Caco-2 (cell line): ENCODE measurements at regions not wholly inside any gene's neighbourhood (a gene's known extent, or its start where the extent isn't known, plus 50 kb on each side); places are given as distances from the start of the nearest gene placed in this dataset.
"Not testable (repeated sequence)": the region's sequence is repeated elsewhere in the genome, so short reads cannot be mapped to it uniquely, and the experiment has no call there.

Source experiments
- BruUV-seq: library from RNA; stranded (reverse); fragments of 400-500 nt; replicated peaks from 2 replicates; lab custom pipeline; 2021; lab: Mats Ljungman, UMichigan
- CTCF ChIA-PET: fragments of 300-600 bp; sonication (Branson Sonifier 250); formaldehyde crosslinking; loops from one replicate; lab custom pipeline; 2022; ENCODE audit warnings: antibody characterized with exemption; lab: Charles Lee
- POLR2A ChIA-PET: fragments of 300-600 bp; sonication (Branson Sonifier 250); formaldehyde crosslinking; loops from one replicate; lab custom pipeline; 2022; ENCODE audit warnings: antibody characterized with exemption; lab: Charles Lee
- DNase-seq, 2 experiments: peaks; one replicate each; pipeline versions ENCODE4 v3.0.0 to v3.0.0-alpha.2; 2020 to 2022
- H3K27me3 ChIP-seq: replicated peaks from 2 replicates; pipeline ENCODE4 v1.6.0; 2011; ENCODE audit warnings: low read length; ENCODE audit not compliant: control insufficient read depth, insufficient read depth
- H3K36me3 ChIP-seq: 2 replicates; pipeline ENCODE4 v1.5.1; 2011; ENCODE audit warnings: low read length; ENCODE audit not compliant: control insufficient read depth, insufficient read depth
- H3K4me1 ChIP-seq: fragments of 250-450 bp; sonication (Bioruptor Pico); 2 replicates; pipeline ENCODE4 v1.5.1; 2020; ENCODE audit warnings: mild to moderate bottlenecking
- H3K4me3 ChIP-seq: 2 replicates; pipeline ENCODE4 v1.5.1; 2011; ENCODE audit warnings: low read depth, mild to moderate bottlenecking, control low read depth, low read length
- H3K9me3 ChIP-seq: fragments of 250-450 bp; sonication (Bioruptor Pico); 2 replicates; pipeline ENCODE4 v1.5.1; 2020; ENCODE audit warnings: mild to moderate bottlenecking, moderate library complexity
- H3K27ac Mint-ChIP-seq: one replicate; pipeline ENCODE4 v1.8.0; 2022; ENCODE audit warnings: mixed read lengths; ENCODE audit not compliant: unreplicated experiment
- H3K27me3 Mint-ChIP-seq: one replicate; pipeline ENCODE4 v1.8.0; 2022; ENCODE audit warnings: mixed read lengths; ENCODE audit not compliant: insufficient read depth, unreplicated experiment
- H3K36me3 Mint-ChIP-seq: one replicate; pipeline ENCODE4 v1.8.0; 2022; ENCODE audit warnings: mild to moderate bottlenecking, mixed read lengths; ENCODE audit not compliant: insufficient read depth, unreplicated experiment
- H3K4me1 Mint-ChIP-seq: one replicate; pipeline ENCODE4 v1.8.0; 2022; ENCODE audit warnings: low read depth, mixed read lengths; ENCODE audit not compliant: unreplicated experiment
- H3K4me3 Mint-ChIP-seq: one replicate; pipeline ENCODE4 v1.8.0; 2022; ENCODE audit warnings: mild to moderate bottlenecking, moderate library complexity, mixed read lengths; ENCODE audit not compliant: unreplicated experiment
- H3K9me3 Mint-ChIP-seq: one replicate; pipeline ENCODE4 v1.8.0; 2022; ENCODE audit warnings: mixed read lengths; ENCODE audit not compliant: unreplicated experiment
- intact Hi-C: fragments of 100-400 bp; cut with micrococcal nuclease; formaldehyde crosslinking; loops from one replicate; pipeline ENCODE4 v1.10.0; 2022; ENCODE audit not compliant: unreplicated experiment
- TF ChIP-seq, protein P1 (sequence below), 2 experiments: fragments of 200-600 bp in 1 of 2; IDR thresholded peaks; 1 replicate in 1 of 2; 2 replicates in 1 of 2; pipeline versions ENCODE4 v1.5.1 to v1.8.0; 2011 to 2022; ENCODE audit warnings: antibody characterized with exemption in 1 of 2, control low read depth in 1 of 2, inconsistent platforms in 1 of 2, low read depth in 1 of 2, low read length in 1 of 2, mild to moderate bottlenecking in 1 of 2, moderate library complexity in 1 of 2; ENCODE audit not compliant: insufficient read depth in 1 of 2, severe bottlenecking in 1 of 2, unreplicated experiment in 1 of 2

DNA sequence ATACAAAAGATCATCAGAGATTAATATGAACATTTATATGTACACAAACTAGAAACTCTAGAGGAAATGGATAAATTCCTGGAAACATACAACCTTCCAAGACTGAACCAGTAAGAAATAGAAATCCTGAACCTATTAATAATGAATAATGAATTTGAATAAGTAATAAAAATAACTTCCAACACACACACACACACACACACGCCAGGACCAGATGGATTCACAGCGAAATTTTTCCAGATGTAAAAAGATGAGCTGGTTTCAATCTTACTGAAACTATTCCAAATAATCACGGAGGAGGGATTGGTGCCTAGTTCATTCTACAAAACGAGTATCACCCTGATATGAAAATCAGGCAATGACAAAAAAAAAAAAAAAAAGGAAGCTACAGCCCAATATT, 1095.0 kb downstream of the FAT4 start:
- DNase-seq = no peak
- Mint-ChIP-seq H3K27ac (no peak overlapping the region), H3K9me3 (no peaks in the 10 kb centered on the region), H3K27me3 (no peaks in the 10 kb centered on the region), H3K36me3 (no peaks in the 10 kb centered on the region), H3K4me1 (no peaks in the 10 kb centered on the region), H3K4me3 (no peak overlapping the region)
- Histone ChIP-seq H3K9me3 (no peaks in the 10 kb centered on the region), H3K4me1 (no peaks in the 10 kb centered on the region), H3K36me3 (no peaks in the 10 kb centered on the region), H3K27me3 (no peaks in the 10 kb centered on the region), H3K4me3 (no peak overlapping the region)
- ChIA-PET POLR2A (no interaction called here), CTCF (no interaction called here)
- intact Hi-C loops = no loop called here
- TF ChIP-seq, protein P1, sequence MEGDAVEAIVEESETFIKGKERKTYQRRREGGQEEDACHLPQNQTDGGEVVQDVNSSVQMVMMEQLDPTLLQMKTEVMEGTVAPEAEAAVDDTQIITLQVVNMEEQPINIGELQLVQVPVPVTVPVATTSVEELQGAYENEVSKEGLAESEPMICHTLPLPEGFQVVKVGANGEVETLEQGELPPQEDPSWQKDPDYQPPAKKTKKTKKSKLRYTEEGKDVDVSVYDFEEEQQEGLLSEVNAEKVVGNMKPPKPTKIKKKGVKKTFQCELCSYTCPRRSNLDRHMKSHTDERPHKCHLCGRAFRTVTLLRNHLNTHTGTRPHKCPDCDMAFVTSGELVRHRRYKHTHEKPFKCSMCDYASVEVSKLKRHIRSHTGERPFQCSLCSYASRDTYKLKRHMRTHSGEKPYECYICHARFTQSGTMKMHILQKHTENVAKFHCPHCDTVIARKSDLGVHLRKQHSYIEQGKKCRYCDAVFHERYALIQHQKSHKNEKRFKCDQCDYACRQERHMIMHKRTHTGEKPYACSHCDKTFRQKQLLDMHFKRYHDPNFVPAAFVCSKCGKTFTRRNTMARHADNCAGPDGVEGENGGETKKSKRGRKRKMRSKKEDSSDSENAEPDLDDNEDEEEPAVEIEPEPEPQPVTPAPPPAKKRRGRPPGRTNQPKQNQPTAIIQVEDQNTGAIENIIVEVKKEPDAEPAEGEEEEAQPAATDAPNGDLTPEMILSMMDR (IDR thresholded peaks at IDR 0.05; ENCODE audit: insufficient read depth in 1 of 2, low read depth in 1 of 2, low read length in 1 of 2, severe bottlenecking in 1 of 2, unreplicated experiment in 1 of 2) = no peak
- BruUV-seq = no TSS peak

DNA sequence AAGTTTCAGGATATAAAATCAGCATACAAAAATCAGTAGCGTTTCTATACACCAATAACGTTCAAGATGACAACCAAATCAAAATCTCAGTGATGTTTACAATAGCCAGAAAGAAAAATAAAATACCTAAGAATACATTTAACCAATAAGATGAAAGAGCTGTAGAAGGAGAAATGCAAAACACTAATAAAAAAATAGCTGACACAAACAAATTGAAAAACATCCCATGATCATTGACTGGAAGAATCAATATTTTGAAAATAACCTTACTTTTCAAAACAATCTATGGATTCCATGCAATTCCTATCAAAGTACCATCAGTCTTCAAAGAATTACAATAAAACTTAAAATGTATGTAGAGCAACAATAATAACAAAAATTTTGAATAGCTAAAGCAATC, 1096.3 kb downstream of the FAT4 start:
- POLR2A ChIA-PET = no interaction called here
- Mint-ChIP-seq H3K36me3 (no peaks in the 10 kb centered on the region), H3K27me3 (no peaks in the 10 kb centered on the region), H3K27ac (no peak overlapping the region), H3K9me3 (no peaks in the 10 kb centered on the region), H3K4me1 (no peaks in the 10 kb centered on the region), H3K4me3 (no peak overlapping the region)
- intact Hi-C loops = no loop called here
- no peaks in the 10 kb centered on the region for H3K27me3 ChIP-seq
- H3K4me3 ChIP-seq = no peak overlapping the region
- BruUV-seq = no TSS peak
- CTCF ChIA-PET = no interaction called here
- H3K4me1 ChIP-seq = no peaks in the 10 kb centered on the region
- no peak for DNase-seq
- no peaks in the 10 kb centered on the region for H3K36me3 ChIP-seq
- no peaks in the 10 kb centered on the region for H3K9me3 ChIP-seq
- TF ChIP-seq, protein P1 (IDR thresholded peaks at IDR 0.05; ENCODE audit: insufficient read depth in 1 of 2, low read depth in 1 of 2, low read length in 1 of 2, severe bottlenecking in 1 of 2, unreplicated experiment in 1 of 2) = no peak

DNA sequence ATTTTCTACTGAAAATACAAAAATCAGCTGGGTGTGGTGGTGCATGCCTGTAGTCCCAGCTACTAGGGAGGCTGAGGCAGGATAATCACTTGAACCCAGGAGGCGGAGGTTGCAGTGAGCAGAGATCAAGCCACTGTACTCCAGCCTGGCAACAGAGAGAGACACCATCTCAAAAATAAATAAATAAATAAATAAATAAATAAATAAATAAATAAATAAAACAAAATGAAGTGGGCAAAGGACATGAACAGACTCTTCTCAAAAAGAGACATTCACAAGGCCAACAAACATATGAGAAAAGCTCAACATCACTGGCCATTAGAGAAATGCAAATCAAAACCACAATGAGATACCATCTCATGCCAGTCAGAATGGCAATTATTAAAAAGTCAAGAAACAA, 1097.6 kb downstream of the FAT4 start:
- H3K4me3 Mint-ChIP-seq, H3K36me3 Mint-ChIP-seq, POLR2A ChIA-PET, H3K4me1 Mint-ChIP-seq, H3K36me3 ChIP-seq, DNase-seq, H3K9me3 Mint-ChIP-seq, CTCF ChIA-PET, H3K27me3 Mint-ChIP-seq, BruUV-seq, H3K9me3 ChIP-seq, intact Hi-C loops, H3K4me1 ChIP-seq, H3K4me3 ChIP-seq, H3K27ac Mint-ChIP-seq, H3K27me3 ChIP-seq: not testable (repeated sequence)

DNA sequence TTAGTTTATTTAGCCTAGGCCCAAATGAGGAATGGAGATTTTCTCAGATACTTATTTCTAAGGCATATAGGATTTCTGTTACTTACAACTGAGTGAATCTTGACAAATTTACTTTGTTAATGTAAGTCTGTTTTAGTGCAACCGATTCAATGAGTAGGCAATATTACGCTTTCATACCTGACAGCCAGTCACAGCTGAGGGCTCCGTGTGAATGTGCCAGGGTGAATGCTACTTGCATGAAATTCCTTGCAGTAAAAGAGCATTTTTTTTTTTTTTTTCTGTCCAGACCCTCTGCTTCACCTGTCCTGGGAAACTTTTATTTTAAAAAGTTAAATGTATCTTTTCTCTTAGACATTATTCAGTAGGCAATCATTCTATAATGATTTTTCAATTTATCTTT, 1100.0 kb downstream of the FAT4 start:
- intact Hi-C loops = no loop called here
- H3K36me3 ChIP-seq = no peaks in the 10 kb centered on the region
- BruUV-seq = no TSS peak
- DNase-seq = no peak
- H3K4me3 ChIP-seq = no peak overlapping the region
- no peaks in the 10 kb centered on the region for H3K27me3 ChIP-seq
- H3K27ac Mint-ChIP-seq = no peak overlapping the region
- TF ChIP-seq, protein P1 (IDR thresholded peaks at IDR 0.05; ENCODE audit: insufficient read depth in 1 of 2, low read depth in 1 of 2, low read length in 1 of 2, severe bottlenecking in 1 of 2, unreplicated experiment in 1 of 2) = no peak
- no peaks in the 10 kb centered on the region for H3K4me1 ChIP-seq
- CTCF ChIA-PET = no interaction called here
- no peaks in the 10 kb centered on the region for H3K27me3 Mint-ChIP-seq
- no peaks in the 10 kb centered on the region for H3K36me3 Mint-ChIP-seq
- H3K4me1 Mint-ChIP-seq = no peaks in the 10 kb centered on the region
- POLR2A ChIA-PET = no interaction called here
- peaks cover 4% of the 10 kb centered on the region; the same call in 1 of the 2 replicates for H3K9me3 ChIP-seq
- H3K9me3 Mint-ChIP-seq = peaks cover 10% of the 10 kb centered on the region
- H3K4me3 Mint-ChIP-seq = no peak overlapping the region
